IMR-90 (cell line): ENCODE measurements at regions not wholly inside any gene's neighbourhood (a gene's known extent, or its start where the extent isn't known, plus 50 kb on each side); places are given as distances from the start of the nearest gene placed in this dataset.

Experiments used
- ATAC-seq: fragments of 200-7000 bp; cut with Tn5 transposase; 2 replicates; pipeline ENCODE4 v1.9.1; 2020; ENCODE audit warnings: low read depth, mild to moderate bottlenecking, moderate library complexity
- BruUV-seq: library from RNA; stranded (reverse); fragments of 400-500 nt; replicated peaks from 2 replicates; lab custom pipeline; 2021; lab: Mats Ljungman, UMichigan
- CTCF ChIA-PET: fragments of 300-600 bp; formaldehyde crosslinking; extraction: SDS; loops from one replicate; lab custom pipeline; 2021; ENCODE audit warnings: antibody characterized with exemption; lab: Yijun Ruan, JAX
- POLR2A ChIA-PET: fragments of 300-600 bp; sonication (Branson Sonifier 250); formaldehyde crosslinking; loops from one replicate; lab custom pipeline; 2022; ENCODE audit warnings: antibody characterized with exemption; ENCODE audit not compliant: unreplicated experiment; lab: Charles Lee
- DNase-seq: peaks from one replicate; pipeline ENCODE4 v3.0.0; 2013
- H2AFZ ChIP-seq: replicated peaks from 2 replicates; pipeline ENCODE3; 2013; ENCODE audit warnings: low read length, mild to moderate bottlenecking; ENCODE audit not compliant: poor library complexity
- H2AK5ac ChIP-seq: 2 replicates; pipeline ENCODE4 v1.6.1; 2013; ENCODE audit warnings: low read depth, low read length, inconsistent platforms
- H2AK9ac ChIP-seq: replicated peaks from 2 replicates; pipeline ENCODE3; 2013; ENCODE audit warnings: mild to moderate bottlenecking, low read depth, low read length, moderate library complexity; ENCODE audit not compliant: poor library complexity
- H2BK120ac ChIP-seq: 2 replicates; pipeline ENCODE4 v1.6.1; 2013; ENCODE audit warnings: low read depth, low read length, inconsistent platforms
- H2BK15ac ChIP-seq: 3 replicates; pipeline ENCODE4 v1.6.1; 2013; ENCODE audit warnings: low read depth, low read length, inconsistent platforms
- H2BK20ac ChIP-seq: 2 replicates; pipeline ENCODE4 v1.6.1; 2013; ENCODE audit warnings: low read depth, mild to moderate bottlenecking, inconsistent platforms, low read length, moderate library complexity
- H2BK5ac ChIP-seq: 2 replicates; pipeline ENCODE4 v1.6.1; 2013; ENCODE audit warnings: mild to moderate bottlenecking, low read depth, low read length, inconsistent platforms; ENCODE audit not compliant: poor library complexity, severe bottlenecking
- H3K14ac ChIP-seq: replicated peaks from 2 replicates; pipeline ENCODE4 v1.6.1; 2013; ENCODE audit warnings: low read depth, low read length, inconsistent platforms
- H3K18ac ChIP-seq: 2 replicates; pipeline ENCODE4 v1.6.1; 2013; ENCODE audit warnings: low read depth, low read length, control low read depth
- H3K23ac ChIP-seq: 2 replicates; pipeline ENCODE4 v1.6.1; 2013; ENCODE audit warnings: low read depth, low read length, inconsistent platforms
- H3K27ac ChIP-seq: 2 replicates; pipeline ENCODE4 v1.5.1; 2013; ENCODE audit warnings: mild to moderate bottlenecking, control low read depth, low read length; ENCODE audit not compliant: insufficient read depth
- H3K27me3 ChIP-seq: 2 replicates; pipeline ENCODE4 v1.6.1; 2013; ENCODE audit warnings: low read length; ENCODE audit not compliant: control insufficient read depth, insufficient read depth
- H3K36me3 ChIP-seq: 2 replicates; pipeline ENCODE4 v1.6.1; 2013; ENCODE audit warnings: low read length, mixed read lengths; ENCODE audit not compliant: control insufficient read depth, insufficient read depth
- H3K4ac ChIP-seq: 2 replicates; pipeline ENCODE4 v1.6.1; 2013; ENCODE audit warnings: low read depth, low read length, inconsistent platforms
- H3K4me1 ChIP-seq: 2 replicates; pipeline ENCODE4 v1.6.1; 2013; ENCODE audit warnings: low read length, mixed read lengths; ENCODE audit not compliant: control insufficient read depth, insufficient read depth
- H3K4me2 ChIP-seq: 2 replicates; pipeline ENCODE4 v1.6.1; 2013; ENCODE audit warnings: low read depth, mild to moderate bottlenecking, control low read depth, low read length, moderate library complexity
- H3K4me3 ChIP-seq: 2 replicates; pipeline ENCODE4 v1.5.1; 2013; ENCODE audit warnings: low read depth, mild to moderate bottlenecking, control low read depth, low read length, moderate library complexity; ENCODE audit not compliant: insufficient read depth
- H3K56ac ChIP-seq: 2 replicates; pipeline ENCODE4 v1.6.1; 2013; ENCODE audit warnings: low read length, inconsistent platforms; ENCODE audit not compliant: insufficient read depth; ENCODE audit errors: extremely low read depth
- H3K79me1 ChIP-seq, 2 experiments: 2 replicates each; pipeline ENCODE4 v1.6.1; 2013; ENCODE audit warnings: low read length in 2 of 2, inconsistent platforms in 1 of 2, low read depth in 1 of 2
- H3K9ac ChIP-seq: 2 replicates; pipeline ENCODE4 v1.6.1; 2013; ENCODE audit warnings: low read depth, low read length, control low read depth
- H3K9me1 ChIP-seq: 2 replicates; pipeline ENCODE4 v1.6.1; 2013; ENCODE audit warnings: low read length, inconsistent platforms; ENCODE audit not compliant: insufficient read depth
- H3K9me3 ChIP-seq: 2 replicates; pipeline ENCODE4 v1.6.1; 2013; ENCODE audit warnings: low read length; ENCODE audit not compliant: control insufficient read depth, insufficient read depth
- H4K20me1 ChIP-seq: 2 replicates; pipeline ENCODE4 v1.6.1; 2013; ENCODE audit warnings: low read length, inconsistent platforms; ENCODE audit not compliant: insufficient read depth
- H4K5ac ChIP-seq: 2 replicates; pipeline ENCODE4 v1.6.1; 2013; ENCODE audit warnings: mild to moderate bottlenecking, low read depth, low read length, control low read depth
- H4K8ac ChIP-seq, 2 experiments: 2 replicates each; pipeline ENCODE4 v1.6.1; 2013; ENCODE audit warnings: low read depth in 2 of 2, low read length in 2 of 2, control low read depth in 1 of 2, inconsistent platforms in 1 of 2
- H4K91ac ChIP-seq: 2 replicates; pipeline ENCODE4 v1.6.1; 2013; ENCODE audit warnings: low read depth, low read length, inconsistent platforms; ENCODE audit not compliant: insufficient read depth
- CEBPB ChIP-seq: IDR thresholded peaks from 2 replicates; pipeline ENCODE4 v1.6.1; 2012; ENCODE audit warnings: low read depth, low read length, improper control_type of control experiment
- CHD1 ChIP-seq: IDR thresholded peaks from 2 replicates; pipeline ENCODE4 v1.6.1; 2012; ENCODE audit warnings: low read depth, low read length, improper control_type of control experiment
- FOS ChIP-seq: fragments of 150-350 bp; IDR thresholded peaks from 2 replicates; pipeline ENCODE4 v1.6.1; 2016; ENCODE audit warnings: low read depth, low read length
- MAZ ChIP-seq: IDR thresholded peaks from 2 replicates; pipeline ENCODE4 v1.6.1; 2012; ENCODE audit warnings: low read depth, mild to moderate bottlenecking, low read length, improper control_type of control experiment, moderate library complexity, borderline replicate concordance
- MXI1 ChIP-seq: IDR thresholded peaks from 2 replicates; pipeline ENCODE4 v1.6.1; 2012; ENCODE audit warnings: low read depth, mild to moderate bottlenecking, low read length, moderate library complexity, borderline replicate concordance
- NFE2L2 ChIP-seq: fragments of 150-350 bp; IDR thresholded peaks from 2 replicates; pipeline ENCODE4 v1.6.1; 2016; ENCODE audit warnings: low read depth, mild to moderate bottlenecking, low read length
- RAD21 ChIP-seq: IDR thresholded peaks from 2 replicates; pipeline ENCODE4 v1.6.1; 2012; ENCODE audit warnings: low read length, improper control_type of control experiment
- SMC3 ChIP-seq: fragments of 150-350 bp; IDR thresholded peaks from 2 replicates; pipeline ENCODE4 v1.6.1; 2016; ENCODE audit warnings: low read depth, mild to moderate bottlenecking, antibody characterized with exemption, low read length, moderate library complexity
- WGBS, 2 experiments: methylation state at CpG; one replicate each; pipeline versions ENCODE4 v1.1.5 to v1.1.7; 2013; ENCODE audit warnings: missing lambda C conversion rate in 2 of 2; ENCODE audit not compliant: insufficient read length in 1 of 2; ENCODE audit errors: extremely low coverage in 2 of 2; 5-methylcytosine and 5-hydroxymethylcytosine counted together
- dilution Hi-C: fragments of 300-500 bp; cut with HindIII; formaldehyde crosslinking; loops from one replicate; pipeline ENCODE4 v1.14.3; 2018; ENCODE audit warnings: low sequenced_read_pairs; ENCODE audit not compliant: unreplicated experiment
- in situ Hi-C: fragments of 300-500 bp; cut with MboI; formaldehyde crosslinking; loops from 3 replicates; pipeline ENCODE4 v1.14.3; 2019; ENCODE audit warnings: low sequenced_read_pairs, inconsistent platforms, mixed read lengths
- intact Hi-C: fragments of 100-400 bp; cut with micrococcal nuclease; formaldehyde crosslinking; loops from 2 replicates; pipeline ENCODE4 v1.10.0; 2022
- TF ChIP-seq, protein P1 (sequence below): conservative IDR thresholded peaks from 2 replicates; pipeline ENCODE4 v1.5.1; 2012; ENCODE audit warnings: mild to moderate bottlenecking, low read depth, low read length, improper control_type of control experiment
- TF ChIP-seq, protein P2 (sequence below): fragments of 150-350 bp; IDR thresholded peaks from 2 replicates; pipeline ENCODE4 v1.6.1; 2017; ENCODE audit warnings: mild to moderate bottlenecking, antibody characterized with exemption, low read length, low read depth

DNA sequence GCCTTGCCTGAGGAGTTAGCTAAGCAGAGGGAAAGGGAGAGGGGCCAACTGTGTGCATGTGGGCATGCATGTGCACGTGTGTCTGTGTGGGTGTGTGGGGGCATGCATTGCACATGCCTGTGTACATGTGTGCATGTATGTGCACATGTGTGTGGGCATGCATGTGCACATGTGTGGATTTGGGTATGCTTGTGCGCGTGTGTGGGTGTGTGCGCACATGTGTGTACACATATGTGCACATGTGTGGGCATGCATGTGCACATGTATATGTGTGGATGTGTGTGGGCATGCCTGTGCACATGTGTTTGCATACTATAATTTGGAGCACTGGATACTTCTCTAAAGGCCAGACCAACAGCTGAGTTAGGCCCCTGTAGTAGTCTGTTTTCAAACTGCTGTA lies 350.0 kb downstream of the PRDM2 start:
- Histone ChIP-seq H3K4me3 (no peak overlapping the region), H2BK5ac (no peak overlapping the region), H3K56ac (no peak overlapping the region), H3K4me2 (no peak overlapping the region), H3K4ac (no peak overlapping the region), H4K5ac (no peak overlapping the region), H3K14ac (no peak overlapping the region), H4K91ac (no peak overlapping the region), H3K36me3 (no peaks in the 10 kb centered on the region), H3K4me1 (no peaks in the 10 kb centered on the region), H3K27me3 (no peaks in the 10 kb centered on the region), H3K9me3 (peaks cover 24% of the 10 kb centered on the region), H2BK120ac (no peak overlapping the region), H3K9ac (no peak overlapping the region), H3K79me1 (no peaks in the 10 kb centered on the region), H4K8ac (no peak overlapping the region), H3K9me1 (no peaks in the 10 kb centered on the region), H2AFZ (peak overlapping the region; percentile 21), H3K23ac (no peak overlapping the region), H3K27ac (no peak overlapping the region), H2AK5ac (no peak overlapping the region), H3K18ac (no peak overlapping the region), H2BK15ac (no peak overlapping the region), H2AK9ac (no peak overlapping the region), H4K20me1 (no peaks in the 10 kb centered on the region), H2BK20ac (no peak overlapping the region)
- TF ChIP-seq NFE2L2 (no peak), MAZ (no peak), MXI1 (no peak), CHD1 (no peak), CEBPB (no peak), RAD21 (no peak), SMC3 (no peak), FOS (no peak)
- TF ChIP-seq, protein P1, sequence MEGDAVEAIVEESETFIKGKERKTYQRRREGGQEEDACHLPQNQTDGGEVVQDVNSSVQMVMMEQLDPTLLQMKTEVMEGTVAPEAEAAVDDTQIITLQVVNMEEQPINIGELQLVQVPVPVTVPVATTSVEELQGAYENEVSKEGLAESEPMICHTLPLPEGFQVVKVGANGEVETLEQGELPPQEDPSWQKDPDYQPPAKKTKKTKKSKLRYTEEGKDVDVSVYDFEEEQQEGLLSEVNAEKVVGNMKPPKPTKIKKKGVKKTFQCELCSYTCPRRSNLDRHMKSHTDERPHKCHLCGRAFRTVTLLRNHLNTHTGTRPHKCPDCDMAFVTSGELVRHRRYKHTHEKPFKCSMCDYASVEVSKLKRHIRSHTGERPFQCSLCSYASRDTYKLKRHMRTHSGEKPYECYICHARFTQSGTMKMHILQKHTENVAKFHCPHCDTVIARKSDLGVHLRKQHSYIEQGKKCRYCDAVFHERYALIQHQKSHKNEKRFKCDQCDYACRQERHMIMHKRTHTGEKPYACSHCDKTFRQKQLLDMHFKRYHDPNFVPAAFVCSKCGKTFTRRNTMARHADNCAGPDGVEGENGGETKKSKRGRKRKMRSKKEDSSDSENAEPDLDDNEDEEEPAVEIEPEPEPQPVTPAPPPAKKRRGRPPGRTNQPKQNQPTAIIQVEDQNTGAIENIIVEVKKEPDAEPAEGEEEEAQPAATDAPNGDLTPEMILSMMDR, result no peak
- TF ChIP-seq, protein P2, sequence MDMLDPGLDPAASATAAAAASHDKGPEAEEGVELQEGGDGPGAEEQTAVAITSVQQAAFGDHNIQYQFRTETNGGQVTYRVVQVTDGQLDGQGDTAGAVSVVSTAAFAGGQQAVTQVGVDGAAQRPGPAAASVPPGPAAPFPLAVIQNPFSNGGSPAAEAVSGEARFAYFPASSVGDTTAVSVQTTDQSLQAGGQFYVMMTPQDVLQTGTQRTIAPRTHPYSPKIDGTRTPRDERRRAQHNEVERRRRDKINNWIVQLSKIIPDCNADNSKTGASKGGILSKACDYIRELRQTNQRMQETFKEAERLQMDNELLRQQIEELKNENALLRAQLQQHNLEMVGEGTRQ, result no peak
- no TSS peak for BruUV-seq
- intact Hi-C loops, result no loop called here
- in situ Hi-C loops, result no loop called here
- dilution Hi-C loops, result no loop called here
- WGBS, 2 experiments, result 100% methylated on average over 1 of the region's 4 CpGs; no CpG with 5 or more reads in 1 of the 2 experiments
- POLR2A ChIA-PET, result no interaction called here
- CTCF ChIA-PET, result no interaction called here
- no peak for ATAC-seq
- DNase-seq, result no peak
